SK-N-SH (cell line): ENCODE measurements at regions not wholly inside any gene's neighbourhood (a gene's known extent, or its start where the extent isn't known, plus 50 kb on each side); places are given as distances from the start of the nearest gene placed in this dataset.

Experiments
- CTCF ChIA-PET: fragments of 300-600, 350-600 bp; formaldehyde crosslinking; extraction: SDS; loops from one replicate; lab custom pipeline; 2021; lab: Yijun Ruan, JAX
- POLR2A ChIA-PET: fragments of 350-600 bp; sonication (Branson Sonifier 250); formaldehyde crosslinking; extraction: SDS; loops from one replicate; lab custom pipeline; 2020; ENCODE audit warnings: antibody characterized with exemption, inconsistent platforms; lab: Yijun Ruan, JAX
- DNase-seq: peaks from one replicate; pipeline ENCODE4 v3.0.0; 2012
- H2AFZ ChIP-seq: fragments of 200-600 bp; sonication (generic); 2 replicates; pipeline ENCODE4 v1.8.1; 2016; ENCODE audit warnings: antibody characterized with exemption, mild to moderate bottlenecking, low read depth
- H3F3A ChIP-seq: fragments of 200-600 bp; sonication (generic); replicated peaks from 2 replicates; pipeline ENCODE3; 2016; ENCODE audit warnings: antibody characterized with exemption, mild to moderate bottlenecking; ENCODE audit not compliant: insufficient read depth
- H3K27ac ChIP-seq, 2 experiments: fragments of 200-500 bp in 1 of 2; fragments of 200-600 bp in 1 of 2; sonication (Bioruptor generic) in 1 of 2; sonication (generic), shearing (Covaris generic) in 1 of 2; 2 replicates each; pipeline versions ENCODE4 v1.5.1 to v1.6.1; 2014 to 2016; ENCODE audit warnings: low read depth in 2 of 2, inconsistent platforms in 1 of 2, low read length in 1 of 2, mild to moderate bottlenecking in 1 of 2, mixed read lengths in 1 of 2
- H3K27me3 ChIP-seq: fragments of 200-600 bp; sonication (generic), shearing (Covaris generic); 2 replicates; pipeline ENCODE4 v1.6.1; 2016; ENCODE audit warnings: mixed run types; ENCODE audit not compliant: insufficient read depth
- H3K36me3 ChIP-seq, 2 experiments: fragments of 200-500 bp in 1 of 2; fragments of 200-600 bp in 1 of 2; sonication (Bioruptor generic) in 1 of 2; sonication (generic) in 1 of 2; replicated peaks in 1 of 2; 2 replicates each; pipeline versions ENCODE3 to v1.5.1; 2014 to 2016; ENCODE audit warnings: low read length in 1 of 2, mild to moderate bottlenecking in 1 of 2; ENCODE audit not compliant: insufficient read depth in 2 of 2, control insufficient read depth in 1 of 2
- H3K4me1 ChIP-seq, 2 experiments: fragments of 200-500 bp in 1 of 2; fragments of 200-600 bp in 1 of 2; sonication (Bioruptor generic) in 1 of 2; sonication (generic), shearing (Covaris generic) in 1 of 2; 2 replicates each; pipeline versions ENCODE4 v1.5.1 to v1.6.1; 2014 to 2016; ENCODE audit warnings: low read depth in 1 of 2, low read length in 1 of 2, mixed run types in 1 of 2; ENCODE audit not compliant: insufficient read depth in 2 of 2, control insufficient read depth in 1 of 2
- H3K4me2 ChIP-seq: fragments of 200-600 bp; sonication (generic), shearing (Covaris generic); 2 replicates; pipeline ENCODE4 v1.6.1; 2017; ENCODE audit warnings: mixed run types
- H3K4me3 ChIP-seq, 2 experiments: fragments of 200-500 bp in 1 of 2; fragments of 200-600 bp in 1 of 2; sonication (Bioruptor generic) in 1 of 2; sonication (generic), shearing (Covaris generic) in 1 of 2; 2 replicates each; pipeline versions ENCODE4 v1.5.1 to v1.8.1; 2014 to 2016; ENCODE audit warnings: low read depth in 2 of 2, inconsistent platforms in 1 of 2, low read length in 1 of 2, mild to moderate bottlenecking in 1 of 2, mixed read lengths in 1 of 2, moderate library complexity in 1 of 2
- H3K79me2 ChIP-seq: fragments of 200-600 bp; sonication (generic); 2 replicates; pipeline ENCODE4 v1.8.1; 2017; ENCODE audit warnings: mild to moderate bottlenecking; ENCODE audit not compliant: insufficient read depth
- H3K9ac ChIP-seq: fragments of 200-600 bp; sonication (generic); 2 replicates; pipeline ENCODE4 v1.6.1; 2017; ENCODE audit warnings: mixed run types
- H3K9me2 ChIP-seq: fragments of 200-600 bp; sonication (generic); 2 replicates; pipeline ENCODE4 v1.6.1; 2017; ENCODE audit warnings: mixed run types
- H3K9me3 ChIP-seq: fragments of 200-600 bp; sonication (generic); 2 replicates; pipeline ENCODE4 v1.6.1; 2017; ENCODE audit warnings: mixed run types, mild to moderate bottlenecking, moderate library complexity
- H4K20me1 ChIP-seq: fragments of 200-600 bp; sonication (generic); 2 replicates; pipeline ENCODE4 v1.6.1; 2017; ENCODE audit warnings: mild to moderate bottlenecking, mixed run types; ENCODE audit not compliant: insufficient read depth
- ELF1 ChIP-seq: IDR thresholded peaks from 2 replicates; pipeline ENCODE4 v1.4.0; 2012
- FOXJ3 ChIP-seq: sonication (generic); formaldehyde crosslinking; IDR thresholded peaks from 2 replicates; pipeline ENCODE4 v1.5.1; 2020; ENCODE audit warnings: mild to moderate bottlenecking, missing genetic modification reagents
- GATA2 ChIP-seq: sonication (generic); formaldehyde crosslinking; IDR thresholded peaks from 2 replicates; pipeline ENCODE4 v1.5.0; 2020; ENCODE audit warnings: mild to moderate bottlenecking, missing genetic modification reagents
- JUND ChIP-seq: IDR thresholded peaks from 2 replicates; pipeline ENCODE4 v1.4.0; 2012
- MEF2A ChIP-seq: IDR thresholded peaks from 2 replicates; pipeline ENCODE4 v1.4.0; 2012; ENCODE audit warnings: low read depth, borderline replicate concordance
- MXI1 ChIP-seq: IDR thresholded peaks from 2 replicates; pipeline ENCODE4 v1.6.1; 2012; ENCODE audit warnings: mild to moderate bottlenecking, low read depth, low read length, improper control_type of control experiment
- NRF1 ChIP-seq: IDR thresholded peaks from 2 replicates; pipeline ENCODE4 v1.6.1; 2012; ENCODE audit warnings: low read depth, mild to moderate bottlenecking, low read length
- POLR2AphosphoS5 ChIP-seq: IDR thresholded peaks from 2 replicates; pipeline ENCODE4 v1.6.1; 2012; ENCODE audit warnings: low read depth, low read length
- RAD21 ChIP-seq: IDR thresholded peaks from 2 replicates; pipeline ENCODE4 v1.6.1; 2012; ENCODE audit warnings: mild to moderate bottlenecking, low read length
- SIN3A ChIP-seq: IDR thresholded peaks from 2 replicates; pipeline ENCODE4 v1.6.1; 2012; ENCODE audit warnings: low read depth, mild to moderate bottlenecking, low read length, moderate library complexity, borderline replicate concordance
- TAF1 ChIP-seq: IDR thresholded peaks from 2 replicates; pipeline ENCODE4 v1.6.1; 2012; ENCODE audit warnings: low read depth, mild to moderate bottlenecking, low read length, moderate library complexity, borderline replicate concordance
- TEAD4 ChIP-seq: IDR thresholded peaks from 2 replicates; pipeline ENCODE4 v1.4.0; 2012; ENCODE audit warnings: mild to moderate bottlenecking, borderline replicate concordance; ENCODE audit not compliant: insufficient read depth
- USF2 ChIP-seq: fragments of 150-350 bp; IDR thresholded peaks from 2 replicates; pipeline ENCODE4 v1.6.1; 2017; ENCODE audit warnings: antibody characterized with exemption, low read length, low read depth, borderline replicate concordance
- ZBTB33 ChIP-seq: IDR thresholded peaks from 2 replicates; pipeline ENCODE4 v1.4.0; 2012; ENCODE audit warnings: low read depth, borderline replicate concordance
- WGBS: methylation state at CpG from one replicate; pipeline ENCODE4 v1.1.6; 2017; ENCODE audit warnings: low lambda C conversion rate; 5-methylcytosine and 5-hydroxymethylcytosine counted together
- TF ChIP-seq, protein P1 (sequence below): IDR thresholded peaks from 2 replicates; pipeline ENCODE4 v1.6.1; 2012; ENCODE audit warnings: mild to moderate bottlenecking, low read depth, low read length, moderate library complexity

- TF ChIP-seq, protein P1, sequence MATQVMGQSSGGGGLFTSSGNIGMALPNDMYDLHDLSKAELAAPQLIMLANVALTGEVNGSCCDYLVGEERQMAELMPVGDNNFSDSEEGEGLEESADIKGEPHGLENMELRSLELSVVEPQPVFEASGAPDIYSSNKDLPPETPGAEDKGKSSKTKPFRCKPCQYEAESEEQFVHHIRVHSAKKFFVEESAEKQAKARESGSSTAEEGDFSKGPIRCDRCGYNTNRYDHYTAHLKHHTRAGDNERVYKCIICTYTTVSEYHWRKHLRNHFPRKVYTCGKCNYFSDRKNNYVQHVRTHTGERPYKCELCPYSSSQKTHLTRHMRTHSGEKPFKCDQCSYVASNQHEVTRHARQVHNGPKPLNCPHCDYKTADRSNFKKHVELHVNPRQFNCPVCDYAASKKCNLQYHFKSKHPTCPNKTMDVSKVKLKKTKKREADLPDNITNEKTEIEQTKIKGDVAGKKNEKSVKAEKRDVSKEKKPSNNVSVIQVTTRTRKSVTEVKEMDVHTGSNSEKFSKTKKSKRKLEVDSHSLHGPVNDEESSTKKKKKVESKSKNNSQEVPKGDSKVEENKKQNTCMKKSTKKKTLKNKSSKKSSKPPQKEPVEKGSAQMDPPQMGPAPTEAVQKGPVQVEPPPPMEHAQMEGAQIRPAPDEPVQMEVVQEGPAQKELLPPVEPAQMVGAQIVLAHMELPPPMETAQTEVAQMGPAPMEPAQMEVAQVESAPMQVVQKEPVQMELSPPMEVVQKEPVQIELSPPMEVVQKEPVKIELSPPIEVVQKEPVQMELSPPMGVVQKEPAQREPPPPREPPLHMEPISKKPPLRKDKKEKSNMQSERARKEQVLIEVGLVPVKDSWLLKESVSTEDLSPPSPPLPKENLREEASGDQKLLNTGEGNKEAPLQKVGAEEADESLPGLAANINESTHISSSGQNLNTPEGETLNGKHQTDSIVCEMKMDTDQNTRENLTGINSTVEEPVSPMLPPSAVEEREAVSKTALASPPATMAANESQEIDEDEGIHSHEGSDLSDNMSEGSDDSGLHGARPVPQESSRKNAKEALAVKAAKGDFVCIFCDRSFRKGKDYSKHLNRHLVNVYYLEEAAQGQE: no peak
- TF ChIP-seq SIN3A (no peak), FOXJ3 (CRISPR knock-in tag) (no peak), TAF1 (no peak), GATA2 (CRISPR knock-in tag) (no peak), NRF1 (no peak), ZBTB33 (no peak), MXI1 (no peak)
Measured at GRCh38 chr4:33751050-33751449, 2493.3 kb downstream of the ARAP2 start (continued).

DNA sequence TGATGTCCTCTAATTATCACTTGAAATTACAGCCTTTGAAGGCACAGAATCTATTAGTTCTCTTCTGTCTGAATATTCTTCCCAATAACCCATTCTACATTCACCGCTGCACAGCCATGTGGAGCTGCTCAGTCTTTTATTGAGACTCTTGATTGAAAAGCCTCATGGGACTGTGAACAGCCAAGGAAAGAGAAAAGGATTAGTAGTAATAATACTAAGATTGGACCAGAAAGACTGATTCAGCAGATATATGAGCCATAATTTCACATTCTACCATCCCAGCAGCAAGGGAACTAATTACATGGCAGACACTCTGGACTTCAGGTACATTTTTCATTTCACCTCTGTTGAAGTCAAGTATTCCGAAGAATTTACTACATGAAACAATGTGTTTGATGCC is 2471.7 kb downstream of the ARAP2 start:
- Histone ChIP-seq H3K9me2 (no peaks in the 10 kb centered on the region), H3K4me3 (no peak overlapping the region), H4K20me1 (no peaks in the 10 kb centered on the region), H3K9ac (no peak overlapping the region), H3K27ac (no peak overlapping the region), H3K27me3 (no peaks in the 10 kb centered on the region), H2AFZ (no peak overlapping the region), H3K79me2 (no peaks in the 10 kb centered on the region), H3F3A (no peaks in the 10 kb centered on the region), H3K36me3 (no peaks in the 10 kb centered on the region), H3K9me3 (no peaks in the 10 kb centered on the region), H3K4me1 (no peaks in the 10 kb centered on the region), H3K4me2 (no peak overlapping the region)
- ChIA-PET POLR2A (no interaction called here), CTCF (no interaction called here)
- no peak for DNase-seq
- TF ChIP-seq MEF2A: no peak
- no peak for TF ChIP-seq RAD21
- TF ChIP-seq ELF1: no peak
- TF ChIP-seq TEAD4: no peak
- TF ChIP-seq USF2: no peak
- no peak for TF ChIP-seq FOXJ3 (CRISPR knock-in tag)
- TF ChIP-seq JUND: no peak
- TF ChIP-seq MXI1: no peak
- TF ChIP-seq POLR2AphosphoS5: no peak
- 74% methylated on average over 2 of the region's 2 CpGs for WGBS
